H1 (cell line): ENCODE measurements at regions not wholly inside any gene's neighbourhood (a gene's known extent, or its start where the extent isn't known, plus 50 kb on each side); places are given as distances from the start of the nearest gene placed in this dataset.

Experiments
- EZH2 ChIP-seq: fragments of 200-600 bp; sonication (generic); IDR thresholded peaks from 2 replicates; pipeline ENCODE4 v1.7.1; 2012; ENCODE audit warnings: low read depth, mild to moderate bottlenecking, moderate library complexity, low read length, inconsistent platforms; ENCODE audit not compliant: severe bottlenecking

DNA sequence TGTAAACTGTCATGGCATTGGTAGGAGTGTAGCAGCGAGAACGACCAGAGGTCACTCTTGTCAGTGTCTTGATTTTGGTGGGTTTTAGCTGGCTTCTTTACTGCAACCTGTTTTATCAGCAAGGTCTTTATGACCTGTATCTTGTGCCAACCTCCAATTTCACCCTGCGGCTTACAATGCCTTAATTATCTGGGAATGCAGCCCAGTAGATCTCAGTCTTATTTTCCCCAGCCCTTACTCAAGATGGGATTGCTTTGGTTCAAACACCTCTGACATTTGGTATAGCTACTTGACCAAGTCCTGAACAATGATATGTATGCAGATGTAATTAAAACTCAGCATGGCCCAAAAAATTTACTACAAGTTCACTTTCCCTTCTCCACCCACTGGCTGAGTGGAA lies 388.4 kb downstream of the RSL24D1 start (continued):
- TF ChIP-seq EZH2, result no peak
- TF ChIP-seq, all 59 proteins: peak for 0
